Smooth muscle cell (in vitro differentiated cells): ENCODE measurements at regions not wholly inside any gene's neighbourhood (a gene's known extent, or its start where the extent isn't known, plus 50 kb on each side); places are given as distances from the start of the nearest gene placed in this dataset.

Source experiments
- DNase-seq: peaks from one replicate; lab custom pipeline; 2025; ENCODE audit not compliant: unreplicated experiment; lab: John Stamatoyannopoulos, UW
- H2AFZ ChIP-seq: fragments of 200-600 bp; sonication (generic); 2 replicates; pipeline ENCODE4 v1.6.0; 2016; ENCODE audit warnings: antibody characterized with exemption, low read depth, mild to moderate bottlenecking
- H3F3A ChIP-seq: fragments of 200-600 bp; sonication (generic); 2 replicates; pipeline ENCODE4 v1.6.0; 2017; ENCODE audit warnings: antibody characterized with exemption, low read depth
- H3K27ac ChIP-seq: fragments of 200-600 bp; sonication (generic); 2 replicates; pipeline ENCODE4 v1.5.1; 2016; ENCODE audit warnings: low read depth, mild to moderate bottlenecking
- H3K27me3 ChIP-seq: fragments of 200-600 bp; sonication (generic); 2 replicates; pipeline ENCODE4 v1.6.1; 2016; ENCODE audit warnings: low read depth, mild to moderate bottlenecking
- H3K36me3 ChIP-seq: fragments of 200-600 bp; sonication (generic); 2 replicates; pipeline ENCODE4 v1.5.1; 2016; ENCODE audit warnings: low read depth
- H3K4me1 ChIP-seq: fragments of 200-600 bp; sonication (generic); 2 replicates; pipeline ENCODE4 v1.5.1; 2016; ENCODE audit warnings: low read depth
- H3K4me2 ChIP-seq: fragments of 200-600 bp; sonication (generic); 2 replicates; pipeline ENCODE4 v1.6.0; 2016; ENCODE audit warnings: mild to moderate bottlenecking
- H3K4me3 ChIP-seq: fragments of 200-600 bp; sonication (generic); 2 replicates; pipeline ENCODE4 v1.5.1; 2016; ENCODE audit warnings: mild to moderate bottlenecking
- H3K79me2 ChIP-seq: fragments of 200-600 bp; sonication (generic); 2 replicates; pipeline ENCODE4 v1.6.0; 2016; ENCODE audit warnings: low read depth, mild to moderate bottlenecking
- H3K9ac ChIP-seq: fragments of 200-600 bp; sonication (generic); 2 replicates; pipeline ENCODE4 v1.6.0; 2016; ENCODE audit warnings: low read depth
- H3K9me3 ChIP-seq: fragments of 200-600 bp; sonication (generic); replicated peaks from 2 replicates; pipeline ENCODE4 v1.5.1; 2016; ENCODE audit warnings: low read depth
- H4K20me1 ChIP-seq: fragments of 200-600 bp; sonication (generic); 2 replicates; pipeline ENCODE4 v1.6.0; 2016; ENCODE audit warnings: low read depth
- WGBS: methylation state at CpG from one replicate; pipeline ENCODE4 v1.1.7; 2016; ENCODE audit warnings: low lambda C conversion rate; 5-methylcytosine and 5-hydroxymethylcytosine counted together
- TF ChIP-seq, protein P1 (sequence below): fragments of 200-600 bp; sonication (generic); IDR thresholded peaks from 2 replicates; pipeline ENCODE4 v1.5.1; 2017; ENCODE audit warnings: borderline replicate concordance, mild to moderate bottlenecking, antibody characterized with exemption; ENCODE audit not compliant: insufficient read depth, poor library complexity, severe bottlenecking

GRCh38 chr10:111390813-111391563 lies 314.2 kb downstream of the ADRA2A start:
- Histone ChIP-seq H3K4me2 (no peak overlapping the region), H3K27ac (no peak overlapping the region)
- 77% methylated on average over 5 of the region's 5 CpGs for WGBS

GRCh38 chr10:111392159-111392558 lies 315.3 kb downstream of the ADRA2A start:
- no peak for DNase-seq
- H3K4me1 ChIP-seq: no peaks in the 10 kb centered on the region
- 51% methylated on average over 2 of the region's 2 CpGs for WGBS
- no peak overlapping the region for H3K9ac ChIP-seq
- TF ChIP-seq, protein P1, sequence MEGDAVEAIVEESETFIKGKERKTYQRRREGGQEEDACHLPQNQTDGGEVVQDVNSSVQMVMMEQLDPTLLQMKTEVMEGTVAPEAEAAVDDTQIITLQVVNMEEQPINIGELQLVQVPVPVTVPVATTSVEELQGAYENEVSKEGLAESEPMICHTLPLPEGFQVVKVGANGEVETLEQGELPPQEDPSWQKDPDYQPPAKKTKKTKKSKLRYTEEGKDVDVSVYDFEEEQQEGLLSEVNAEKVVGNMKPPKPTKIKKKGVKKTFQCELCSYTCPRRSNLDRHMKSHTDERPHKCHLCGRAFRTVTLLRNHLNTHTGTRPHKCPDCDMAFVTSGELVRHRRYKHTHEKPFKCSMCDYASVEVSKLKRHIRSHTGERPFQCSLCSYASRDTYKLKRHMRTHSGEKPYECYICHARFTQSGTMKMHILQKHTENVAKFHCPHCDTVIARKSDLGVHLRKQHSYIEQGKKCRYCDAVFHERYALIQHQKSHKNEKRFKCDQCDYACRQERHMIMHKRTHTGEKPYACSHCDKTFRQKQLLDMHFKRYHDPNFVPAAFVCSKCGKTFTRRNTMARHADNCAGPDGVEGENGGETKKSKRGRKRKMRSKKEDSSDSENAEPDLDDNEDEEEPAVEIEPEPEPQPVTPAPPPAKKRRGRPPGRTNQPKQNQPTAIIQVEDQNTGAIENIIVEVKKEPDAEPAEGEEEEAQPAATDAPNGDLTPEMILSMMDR: no peak
- no peak overlapping the region for H2AFZ ChIP-seq
- H3K9me3 ChIP-seq: no peaks in the 10 kb centered on the region
- H3K36me3 ChIP-seq: no peaks in the 10 kb centered on the region
- H3K27ac ChIP-seq: peak overlapping the region; percentile 28
- no peaks in the 10 kb centered on the region for H3K79me2 ChIP-seq
- H4K20me1 ChIP-seq: no peaks in the 10 kb centered on the region
- H3F3A ChIP-seq: no peaks in the 10 kb centered on the region
- no peak overlapping the region for H3K4me3 ChIP-seq
- peak overlapping the region; percentile 27 for H3K4me2 ChIP-seq
- H3K27me3 ChIP-seq: no peaks in the 10 kb centered on the region

More at GRCh38 chr10:111390813-111391563, 314.2 kb downstream of the ADRA2A start:
- H3K9ac ChIP-seq: no peak overlapping the region
- H3K9me3 ChIP-seq: no peaks in the 10 kb centered on the region
- H3K4me3 ChIP-seq: no peak overlapping the region
- H3K36me3 ChIP-seq: no peaks in the 10 kb centered on the region
- H4K20me1 ChIP-seq: no peaks in the 10 kb centered on the region
- H3K4me1 ChIP-seq: no peaks in the 10 kb centered on the region
- DNase-seq: no peak
- TF ChIP-seq, protein P1: no peak
- no peaks in the 10 kb centered on the region for H3K79me2 ChIP-seq
- no peaks in the 10 kb centered on the region for H3F3A ChIP-seq
- H3K27me3 ChIP-seq: no peaks in the 10 kb centered on the region
- H2AFZ ChIP-seq: no peak overlapping the region

DNA sequence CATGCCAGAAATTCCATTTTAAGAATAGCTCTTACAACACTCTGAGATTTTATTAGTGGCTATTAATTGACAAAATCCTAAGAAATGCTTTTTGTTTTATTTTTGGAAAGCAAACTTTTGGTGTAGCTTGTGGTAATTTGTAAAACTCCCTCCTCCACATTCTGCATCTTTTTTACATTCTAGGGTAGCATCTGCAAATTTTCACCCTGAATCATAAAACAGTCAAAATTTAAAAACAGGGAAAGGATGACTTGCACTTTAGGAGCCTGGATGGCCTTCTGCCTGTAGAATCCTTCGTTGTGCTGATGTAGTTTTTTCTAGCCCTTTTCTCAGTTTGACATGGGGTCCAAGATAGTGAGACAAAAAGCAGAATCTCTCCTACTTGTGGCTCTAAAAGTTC lies 316.1 kb downstream of the ADRA2A start:
- DNase-seq: no peak
- H3K27me3 ChIP-seq: no peaks in the 10 kb centered on the region
- no peaks in the 10 kb centered on the region for H3K4me1 ChIP-seq
- no peak overlapping the region for H2AFZ ChIP-seq
- no peaks in the 10 kb centered on the region for H3K36me3 ChIP-seq
- 12% methylated on average over 1 of the region's 1 CpG for WGBS
- no peaks in the 10 kb centered on the region for H3F3A ChIP-seq
- H3K27ac ChIP-seq: peak overlapping the region; percentile 28
- no peaks in the 10 kb centered on the region for H4K20me1 ChIP-seq
- H3K4me2 ChIP-seq: peak overlapping the region; percentile 27
- H3K9me3 ChIP-seq: no peaks in the 10 kb centered on the region
- H3K4me3 ChIP-seq: no peak overlapping the region
- no peak overlapping the region for H3K9ac ChIP-seq
- no peaks in the 10 kb centered on the region for H3K79me2 ChIP-seq
- TF ChIP-seq, protein P1: no peak

- Histone ChIP-seq H3K27me3 (no peaks in the 10 kb centered on the region), H3K4me1 (no peaks in the 10 kb centered on the region), H3K4me2 (no peak overlapping the region), H3K36me3 (no peaks in the 10 kb centered on the region), H3K4me3 (no peak overlapping the region), H4K20me1 (no peaks in the 10 kb centered on the region), H3K79me2 (no peaks in the 10 kb centered on the region), H2AFZ (peak overlapping the region; percentile 5), H3K9me3 (no peaks in the 10 kb centered on the region), H3K9ac (no peak overlapping the region), H3F3A (no peaks in the 10 kb centered on the region), H3K27ac (peak overlapping the region; percentile 45)
- DNase-seq: no peak
- TF ChIP-seq, protein P1: no peak
- 55% methylated on average over 3 of the region's 3 CpGs for WGBS
Observed at GRCh38 chr10:111410740-111411139, 333.9 kb downstream of the ADRA2A start.
